ENCODE measurements at regions not wholly inside any gene's neighbourhood (a gene's known extent, or its start where the extent isn't known, plus 50 kb on each side); places are given as distances from the start of the nearest gene placed in this dataset.
A peak's percentile ranks its signal among the peaks of the same experiment; 100 is the strongest.

- in situ Hi-C loops (cut with HindIII; ENCODE audit: low pct_ligation_motif_present, low sequenced_read_pairs) = no loop called here
- Histone ChIP-seq H3K36me3 (replicated peaks) (no peaks in the 10 kb centered on the region), H3K27ac (no peak overlapping the region), H3K4me3 (ENCODE audit: low read depth, low read length) (no peak overlapping the region), H3K27me3 (replicated peaks) (no peaks in the 10 kb centered on the region)
- no peak for TF ChIP-seq CTCF (IDR thresholded peaks at IDR 0.05; ENCODE audit: low read depth, low read length, missing control alignments)
- peak; percentile 13 for DNase-seq
These were observed 145.5 kb upstream of the POU5F2 start for GRCh38 chr5:93886917-93887361.

- in situ Hi-C loops (cut with HindIII; ENCODE audit: low pct_ligation_motif_present, low sequenced_read_pairs) = no loop called here
- Histone ChIP-seq H3K27ac (no peak overlapping the region), H3K4me3 (ENCODE audit: low read depth, low read length) (no peak overlapping the region), H3K27me3 (replicated peaks) (no peaks in the 10 kb centered on the region), H3K36me3 (replicated peaks) (no peaks in the 10 kb centered on the region)
- DNase-seq = no peak
- TF ChIP-seq CTCF (IDR thresholded peaks at IDR 0.05; ENCODE audit: low read depth, low read length, missing control alignments) = no peak
These were observed 144.9 kb upstream of the POU5F2 start for GRCh38 chr5:93886098-93886806.

DNA sequence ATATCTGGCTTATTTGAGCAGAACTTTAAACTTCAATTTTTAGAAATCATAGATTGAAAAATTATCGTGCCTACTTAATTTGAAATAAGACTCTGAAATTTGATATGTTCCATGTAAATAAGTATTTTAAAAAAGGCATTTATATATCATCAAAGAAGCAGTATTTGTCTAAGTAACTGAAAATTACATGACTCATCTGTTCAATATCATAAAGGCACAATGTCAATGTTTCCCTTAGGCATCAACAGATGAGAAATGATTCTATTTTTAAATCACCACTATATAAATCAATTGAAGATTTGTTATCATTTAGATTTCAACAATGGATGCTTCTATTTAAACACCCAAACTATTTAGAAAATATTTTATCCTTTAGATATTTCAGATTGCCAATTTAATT lies 142.9 kb upstream of the POU5F2 start:
- DNase-seq = no peak
- no peaks in the 10 kb centered on the region for H3K27me3 ChIP-seq (replicated peaks)
- no peak for TF ChIP-seq CTCF (IDR thresholded peaks at IDR 0.05; ENCODE audit: low read depth, low read length, missing control alignments)
- H3K36me3 ChIP-seq (replicated peaks) = no peaks in the 10 kb centered on the region
- H3K4me3 ChIP-seq (ENCODE audit: low read depth, low read length) = no peak overlapping the region
- in situ Hi-C loops (cut with HindIII; ENCODE audit: low pct_ligation_motif_present, low sequenced_read_pairs) = no loop called here
- H3K27ac ChIP-seq = no peak overlapping the region

- no peak for TF ChIP-seq CTCF (IDR thresholded peaks at IDR 0.05; ENCODE audit: low read depth, low read length, missing control alignments)
- no peaks in the 10 kb centered on the region for H3K27me3 ChIP-seq (replicated peaks)
- no peak overlapping the region for H3K27ac ChIP-seq
- no peak for DNase-seq
- no peaks in the 10 kb centered on the region for H3K36me3 ChIP-seq (replicated peaks)
- in situ Hi-C loops (cut with HindIII; ENCODE audit: low pct_ligation_motif_present, low sequenced_read_pairs) = no loop called here
- H3K4me3 ChIP-seq (ENCODE audit: low read depth, low read length) = no peak overlapping the region
These were observed 142.1 kb upstream of the POU5F2 start for GRCh38 chr5:93883459-93883858.

DNA sequence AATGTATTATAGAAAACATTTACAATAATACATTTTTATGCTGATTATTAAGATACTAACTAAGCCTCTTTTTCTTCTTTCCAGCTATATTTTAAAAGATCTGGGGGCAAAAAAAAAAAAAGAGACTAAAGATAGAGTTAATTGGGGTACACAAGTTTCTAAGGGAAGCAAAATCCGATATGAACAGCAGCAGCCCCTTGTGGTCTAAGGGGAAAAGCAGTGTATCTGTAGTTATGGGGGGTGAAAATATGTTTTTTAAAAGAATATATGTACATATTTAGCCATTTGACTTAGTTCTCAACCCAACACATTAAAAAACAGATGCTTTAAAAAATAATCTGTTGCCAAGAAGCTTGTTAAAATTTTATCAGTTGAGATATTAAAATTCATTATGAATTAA lies 134.3 kb upstream of the POU5F2 start:
- DNase-seq = no peak
- in situ Hi-C loops (cut with HindIII; ENCODE audit: low pct_ligation_motif_present, low sequenced_read_pairs) = no loop called here
- peak; percentile 51 for TF ChIP-seq CTCF (IDR thresholded peaks at IDR 0.05; ENCODE audit: low read depth, low read length, missing control alignments)
- H3K27me3 ChIP-seq (replicated peaks) = no peaks in the 10 kb centered on the region
- no peak overlapping the region for H3K4me3 ChIP-seq (ENCODE audit: low read depth, low read length)
- no peaks in the 10 kb centered on the region for H3K36me3 ChIP-seq (replicated peaks)
- H3K27ac ChIP-seq = no peak overlapping the region

DNA sequence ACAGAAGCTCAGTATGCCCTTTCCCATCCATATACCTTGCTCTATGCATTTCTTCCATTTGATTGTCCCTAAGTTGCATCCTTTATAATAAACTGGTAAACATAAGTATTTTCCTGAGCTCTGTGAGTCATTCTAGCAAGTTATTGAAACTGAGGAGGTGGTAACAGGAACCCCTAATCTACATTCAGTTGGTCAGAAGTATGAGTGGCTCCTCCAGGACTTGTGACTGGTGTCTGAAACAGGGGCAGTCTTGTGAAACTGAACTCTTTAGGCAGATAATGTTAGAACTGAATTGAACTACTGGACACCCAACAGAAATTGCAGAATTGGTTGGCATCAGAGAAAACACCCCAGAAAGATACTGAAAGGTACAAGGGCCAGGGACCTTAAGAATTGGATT lies 133.1 kb upstream of the POU5F2 start:
- no peak overlapping the region for H3K4me3 ChIP-seq (ENCODE audit: low read depth, low read length)
- in situ Hi-C loops (cut with HindIII; ENCODE audit: low pct_ligation_motif_present, low sequenced_read_pairs) = no loop called here
- H3K27me3 ChIP-seq (replicated peaks) = no peaks in the 10 kb centered on the region
- no peak overlapping the region for H3K27ac ChIP-seq
- no peak for TF ChIP-seq CTCF (IDR thresholded peaks at IDR 0.05; ENCODE audit: low read depth, low read length, missing control alignments)
- no peak for DNase-seq
- H3K36me3 ChIP-seq (replicated peaks) = no peaks in the 10 kb centered on the region

Data from brain microvascular endothelial cell (primary cell).